ENCODE measurements at regions not wholly inside any gene's neighbourhood (a gene's known extent, or its start where the extent isn't known, plus 50 kb on each side); places are given as distances from the start of the nearest gene placed in this dataset.

GRCh38 chr2:75428646-75429443 is 131.9 kb downstream of the EVA1A start (continued):
- TF ChIP-seq ZNF462 (CRISPR knock-in tag; IDR thresholded peaks at IDR 0.05) (no peak), EZH2phosphoT487 (IDR thresholded peaks at IDR 0.05; ENCODE audit: unreplicated experiment) (no peak), POLR2AphosphoS5 (IDR thresholded peaks at IDR 0.05; ENCODE audit: low read depth) (no peak), STAT1 (IDR thresholded peaks at IDR 0.05; ENCODE audit: unreplicated experiment) (no peak), EZH2 (IDR thresholded peaks at IDR 0.05; ENCODE audit: low read depth, unreplicated experiment) (no peak), ETS1 (IDR thresholded peaks at IDR 0.05) (no peak), ZNF331 (CRISPR knock-in tag; IDR thresholded peaks at IDR 0.05; ENCODE audit: low read depth) (no peak), NANOG (IDR thresholded peaks at IDR 0.05; ENCODE audit: borderline replicate concordance) (no peak)

GRCh38 chr2:75428060-75428459 is 132.7 kb downstream of the EVA1A start:
- H3K4me2 ChIP-seq: peak overlapping the region; percentile 50; the same call in 1 of the 2 replicates
- H3K27ac Mint-ChIP-seq: no peak overlapping the region
- no peak overlapping the region for H3K4me3 Mint-ChIP-seq
- TF ChIP-seq ZNF114 (CRISPR knock-in tag; IDR thresholded peaks at IDR 0.05): no peak

More at GRCh38 chr2:75428060-75428459, 132.7 kb downstream of the EVA1A start:
- Histone ChIP-seq H3F3A (replicated peaks; ENCODE audit: low read depth) (no peaks in the 10 kb centered on the region), H4K20me1 (replicated peaks; ENCODE audit: insufficient read depth) (no peaks in the 10 kb centered on the region), H3K4me1 (ENCODE audit: insufficient read depth) (peaks cover 46% of the 10 kb centered on the region), H3K79me2 (replicated peaks; ENCODE audit: insufficient read depth) (no peaks in the 10 kb centered on the region), H3K27me3 (ENCODE audit: insufficient read depth) (no peaks in the 10 kb centered on the region), H3K27ac (ENCODE audit: low read depth) (no peak overlapping the region), H3K4me3 (no peak overlapping the region), H2AFZ (peak overlapping the region; percentile 14), H3K9me2 (ENCODE audit: insufficient read depth) (no peaks in the 10 kb centered on the region; the same call in 1 of the 2 replicates), H3K36me3 (ENCODE audit: insufficient read depth) (no peaks in the 10 kb centered on the region)
- Mint-ChIP-seq H3K9me3 (peaks cover 20% of the 10 kb centered on the region), H3K36me3 (ENCODE audit: low read depth) (peaks cover 15% of the 10 kb centered on the region), H3K4me1 (peaks cover 54% of the 10 kb centered on the region), H3K27me3 (ENCODE audit: insufficient read depth, low read depth, poor library complexity) (peaks cover 2% of the 10 kb centered on the region)
- ATAC-seq (no peak), DNase-seq (ENCODE audit: low spot score) (no peak)

Measured in GM23338 (cell line).